Stimulated activated naive CD8-positive, alpha-beta T cell treated with anti-CD3 and anti-CD28 coated beads, Interleukin-15, amount 100 ng/mL, for 72 hours (primary cell): ENCODE measurements at regions not wholly inside any gene's neighbourhood (a gene's known extent, or its start where the extent isn't known, plus 50 kb on each side); places are given as distances from the start of the nearest gene placed in this dataset.

Experiments
- ATAC-seq: fragments of 150-1000 bp; cut with Tn5 transposase; 2 replicates; pipeline ENCODE4 v1.10.0; 2021; ENCODE audit warnings: mild to moderate bottlenecking, moderate library complexity
- DNase-seq, 2 donors: peaks; one replicate each; pipeline ENCODE4 v3.0.0; 2021 to 2022
- H3K27ac Mint-ChIP-seq, 2 donors: one replicate each; pipeline ENCODE4 v1.8.0; 2022; ENCODE audit warnings: mild to moderate bottlenecking in 2 of 2, mixed read lengths in 2 of 2, moderate library complexity in 2 of 2
- H3K27me3 Mint-ChIP-seq: one replicate; pipeline ENCODE4 v1.8.0; 2022; ENCODE audit warnings: mixed read lengths
- H3K4me1 Mint-ChIP-seq: one replicate; pipeline ENCODE4 v1.8.0; 2022; ENCODE audit warnings: mild to moderate bottlenecking, mixed read lengths
- H3K4me3 Mint-ChIP-seq, 2 donors: one replicate each; pipeline ENCODE4 v1.8.0; 2022; ENCODE audit warnings: mild to moderate bottlenecking in 2 of 2, mixed read lengths in 2 of 2, moderate library complexity in 1 of 2
- H3K9me3 Mint-ChIP-seq, 2 donors: one replicate each; pipeline ENCODE4 v1.8.0; 2022; ENCODE audit warnings: mixed read lengths in 2 of 2

- Mint-ChIP-seq H3K4me1 (peaks cover 11% of the 10 kb centered on the region), H3K4me3 (no peak overlapping the region)
These were observed 58.5 kb upstream of the BCAR3 start for GRCh38 chr1:93740157-93740556.

GRCh38 chr1:93739472-93739871, 57.8 kb upstream of the BCAR3 start:
- Mint-ChIP-seq H3K27me3 (no peaks in the 10 kb centered on the region), H3K9me3 (no peaks in the 10 kb centered on the region), H3K27ac (no peak overlapping the region), H3K4me1 (peaks cover 4% of the 10 kb centered on the region), H3K4me3 (no peak overlapping the region)
- ATAC-seq (no peak), DNase-seq (no peak)

More at GRCh38 chr1:93740157-93740556, 58.5 kb upstream of the BCAR3 start:
- Mint-ChIP-seq H3K27me3 (no peaks in the 10 kb centered on the region), H3K27ac (no peak overlapping the region), H3K9me3 (no peaks in the 10 kb centered on the region)
- ATAC-seq (no peak), DNase-seq (no peak)

GRCh38 chr1:93738926-93739325, 57.3 kb upstream of the BCAR3 start:
- ATAC-seq, result no peak
- no peaks in the 10 kb centered on the region for H3K4me1 Mint-ChIP-seq

DNA sequence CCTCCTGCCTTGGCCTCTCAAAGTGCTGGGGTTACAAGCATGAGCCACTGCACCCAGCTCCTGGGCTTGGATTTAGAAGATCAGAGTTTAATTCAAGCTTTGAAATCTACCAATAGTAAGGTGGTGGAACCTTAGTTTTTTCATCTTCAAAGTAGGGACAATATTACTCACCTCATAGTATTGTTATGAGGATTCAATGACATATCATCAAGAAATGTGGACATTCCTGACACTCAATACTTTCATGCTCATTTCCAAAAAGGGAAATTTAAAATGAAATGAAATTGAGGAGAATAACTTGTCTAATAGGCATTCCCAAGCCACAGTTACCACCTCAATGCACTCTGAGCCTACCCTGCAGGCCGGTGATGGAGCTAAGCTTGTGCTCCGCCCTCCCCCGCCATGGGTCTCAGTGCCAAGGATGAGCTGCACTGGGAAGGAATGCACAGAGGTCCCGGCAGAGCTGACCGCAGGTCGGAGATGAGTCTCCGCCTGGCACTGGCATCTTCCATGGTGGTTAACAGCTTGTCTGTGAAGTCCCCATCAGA, 56.5 kb upstream of the BCAR3 start:
- Mint-ChIP-seq H3K4me3 (no peak overlapping the region), H3K9me3 (no peaks in the 10 kb centered on the region), H3K27ac (no peak overlapping the region), H3K4me1 (no peaks in the 10 kb centered on the region), H3K27me3 (no peaks in the 10 kb centered on the region)
- ATAC-seq, result no peak
- DNase-seq, result no peak

More at GRCh38 chr1:93738926-93739325, 57.3 kb upstream of the BCAR3 start:
- no peak for DNase-seq
- Mint-ChIP-seq H3K27ac (no peak overlapping the region), H3K9me3 (no peaks in the 10 kb centered on the region), H3K4me3 (no peak overlapping the region), H3K27me3 (no peaks in the 10 kb centered on the region)

DNA sequence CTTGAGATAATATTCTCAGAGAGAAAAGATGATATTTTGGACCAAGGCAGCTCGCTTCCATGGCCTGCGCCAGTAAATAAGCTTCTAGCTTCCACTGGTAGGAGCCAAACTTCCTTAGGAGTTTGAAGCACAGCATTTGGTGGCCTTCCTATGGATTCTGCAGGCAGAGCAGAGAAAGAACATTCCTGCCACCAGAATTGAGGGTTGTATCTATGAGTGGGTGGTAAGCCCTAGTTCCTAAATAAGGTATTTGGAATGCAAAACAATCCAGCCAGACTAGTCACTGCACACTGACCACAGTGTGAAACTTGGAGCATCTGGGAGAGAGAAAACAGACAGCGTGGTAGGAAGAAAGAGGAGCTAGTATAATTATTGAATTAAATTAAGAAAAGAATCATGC, 54.1 kb upstream of the BCAR3 start:
- no peak overlapping the region for H3K4me3 Mint-ChIP-seq
- no peaks in the 10 kb centered on the region for H3K4me1 Mint-ChIP-seq
- no peaks in the 10 kb centered on the region for H3K9me3 Mint-ChIP-seq
- peaks cover 8% of the 10 kb centered on the region for H3K27me3 Mint-ChIP-seq
- no peak for ATAC-seq
- DNase-seq, result no peak
- no peak overlapping the region for H3K27ac Mint-ChIP-seq

- Mint-ChIP-seq H3K4me1 (no peaks in the 10 kb centered on the region), H3K9me3 (no peaks in the 10 kb centered on the region), H3K27me3 (peaks cover 8% of the 10 kb centered on the region), H3K27ac (no peak overlapping the region), H3K4me3 (no peak overlapping the region)
- DNase-seq, result no peak
- no peak for ATAC-seq
These were observed 53.4 kb upstream of the BCAR3 start for GRCh38 chr1:93734999-93735398.

DNA sequence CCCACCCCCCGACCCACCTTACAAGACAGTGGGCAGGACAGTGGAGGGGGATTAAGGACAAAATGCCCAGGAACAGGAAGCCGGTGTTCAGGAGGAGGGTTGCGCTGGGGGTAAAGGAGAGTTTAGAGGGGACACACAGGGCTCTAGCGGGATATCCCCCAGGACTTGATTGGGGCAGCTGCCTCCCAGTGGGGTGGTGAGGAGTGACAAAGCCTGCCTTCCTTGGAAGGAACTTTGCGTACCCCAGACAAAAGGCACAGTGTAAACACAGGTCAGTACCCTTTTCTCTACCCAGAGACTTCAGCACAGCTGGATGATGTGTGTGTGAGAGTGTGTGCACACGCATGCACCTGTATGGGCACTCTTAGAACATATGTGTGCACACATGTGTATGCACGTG, 51.7 kb upstream of the BCAR3 start:
- DNase-seq, result no peak
- peaks cover 8% of the 10 kb centered on the region for H3K27me3 Mint-ChIP-seq

DNA sequence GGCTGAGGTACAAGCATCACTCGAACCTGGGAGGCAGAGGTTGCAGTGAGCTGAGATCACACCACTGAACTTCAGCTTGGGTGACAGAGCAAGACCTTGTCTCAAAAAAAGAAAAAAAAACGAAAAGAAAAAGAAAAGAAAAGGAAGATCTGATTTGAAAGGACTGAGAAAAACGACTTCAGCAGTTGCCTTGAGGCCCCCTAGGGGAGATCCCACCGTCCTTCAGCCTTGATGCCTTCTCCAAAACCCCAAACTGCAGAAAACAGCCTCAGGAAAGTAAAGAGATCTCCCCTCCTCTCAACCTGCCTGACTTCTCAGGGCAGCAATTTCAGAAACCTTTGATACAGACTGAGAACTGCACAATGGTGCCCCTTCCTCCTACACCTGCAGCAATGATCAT, 50.9 kb upstream of the BCAR3 start:
- Mint-ChIP-seq H3K4me3 (no peak overlapping the region), H3K4me1 (no peaks in the 10 kb centered on the region), H3K27me3 (peaks cover 8% of the 10 kb centered on the region), H3K27ac (no peak overlapping the region), H3K9me3 (no peaks in the 10 kb centered on the region)
- DNase-seq, result no peak
- no peak for ATAC-seq

More for the DNA sequence above, 51.7 kb upstream of the BCAR3 start:
- no peak overlapping the region for H3K27ac Mint-ChIP-seq
- ATAC-seq, result no peak
- H3K4me3 Mint-ChIP-seq, result no peak overlapping the region
- H3K9me3 Mint-ChIP-seq, result no peaks in the 10 kb centered on the region
- H3K4me1 Mint-ChIP-seq, result no peaks in the 10 kb centered on the region
